HCT116 (cell line): ENCODE measurements at regions not wholly inside any gene's neighbourhood (a gene's known extent, or its start where the extent isn't known, plus 50 kb on each side); places are given as distances from the start of the nearest gene placed in this dataset.

Experiments used
- ATAC-seq: fragments of 200-7000 bp; cut with Tn5 transposase; 2 replicates; pipeline ENCODE4 v1.9.1; 2020; ENCODE audit warnings: mild to moderate bottlenecking, moderate library complexity
- BruUV-seq: library from RNA; stranded (reverse); fragments of 400-500 nt; replicated peaks from 2 replicates; lab custom pipeline; 2021; lab: Mats Ljungman, UMichigan
- CTCF ChIA-PET: fragments of 300-600 bp; sonication (Branson Sonifier 250); formaldehyde crosslinking; loops from one replicate; lab custom pipeline; 2021; ENCODE audit warnings: antibody characterized with exemption; lab: Charles Lee
- POLR2A ChIA-PET: fragments of 300-600, 350-600 bp; sonication (Branson Sonifier 250); formaldehyde crosslinking; loops from one replicate; lab custom pipeline; 2021; ENCODE audit warnings: antibody characterized with exemption; lab: Charles Lee
- RAD21 ChIA-PET, 2 experiments: fragments of 300-600 bp; sonication (Branson Sonifier 250); formaldehyde crosslinking; loops; one replicate each; lab custom pipeline; 2023; ENCODE audit warnings: low total read pairs in 2 of 2; ENCODE audit not compliant: uncharacterized antibody in 2 of 2, unreplicated experiment in 2 of 2, low non-redundant PET in 1 of 2; lab: Charles Lee
- DNase-seq: peaks from one replicate; pipeline ENCODE4 v3.0.0-alpha.2; 2010; ENCODE audit warnings: low read depth, low spot score
- H2AFZ ChIP-seq: fragments of 200-600 bp; shearing (Covaris generic), sonication (generic); 2 replicates; pipeline ENCODE4 v1.6.1; 2017; ENCODE audit warnings: low read depth, mixed run types, mixed read lengths, antibody characterized with exemption, low read length; ENCODE audit not compliant: poor library complexity, severe bottlenecking
- H3K27ac ChIP-seq: 2 replicates; pipeline ENCODE4 v1.5.1; 2012; ENCODE audit warnings: low read depth, low read length
- H3K27me3 ChIP-seq: fragments of 200-600 bp; sonication (generic); 2 replicates; pipeline ENCODE4 v1.6.1; 2016; ENCODE audit warnings: mixed run types, low read length, mixed read lengths; ENCODE audit not compliant: insufficient read depth
- H3K36me3 ChIP-seq, 2 experiments: fragments of 200-500 bp in 1 of 2; fragments of 200-600 bp in 1 of 2; sonication (Bioruptor generic) in 1 of 2; sonication (generic) in 1 of 2; 2 replicates each; pipeline versions ENCODE4 v1.5.1 to v1.6.1; 2014 to 2016; ENCODE audit warnings: low read length in 2 of 2, inconsistent platforms in 1 of 2, mixed read lengths in 1 of 2, mixed run types in 1 of 2; ENCODE audit not compliant: insufficient read depth in 2 of 2, control insufficient read depth in 1 of 2
- H3K4me1 ChIP-seq, 2 experiments: fragments of 200-600 bp in 1 of 2; sonication (generic) in 1 of 2; 2 replicates each; pipeline versions ENCODE4 v1.5.1 to v1.6.1; 2012 to 2017; ENCODE audit warnings: low read length in 2 of 2, inconsistent platforms in 1 of 2, mild to moderate bottlenecking in 1 of 2, mixed read lengths in 1 of 2, mixed run types in 1 of 2, moderate library complexity in 1 of 2; ENCODE audit not compliant: insufficient read depth in 2 of 2, control insufficient read depth in 1 of 2
- H3K4me2 ChIP-seq: fragments of 200-600 bp; sonication (generic); 2 replicates; pipeline ENCODE4 v1.6.1; 2017; ENCODE audit warnings: mixed run types, low read length, mixed read lengths
- H3K4me3 ChIP-seq, 2 experiments: fragments of 200-600 bp in 1 of 2; sonication (generic) in 1 of 2; replicated peaks in 1 of 2; 2 replicates each; pipeline ENCODE4 v1.5.1; 2011 to 2016; ENCODE audit warnings: low read length in 2 of 2, control low read depth in 1 of 2, low read depth in 1 of 2, mild to moderate bottlenecking in 1 of 2, mixed read lengths in 1 of 2, mixed run types in 1 of 2
- H3K79me2 ChIP-seq: fragments of 200-600 bp; sonication (generic); 2 replicates; pipeline ENCODE4 v1.6.1; 2017; ENCODE audit warnings: mild to moderate bottlenecking, mixed run types, low read length, moderate library complexity, mixed read lengths; ENCODE audit not compliant: insufficient read depth
- H3K9ac ChIP-seq: fragments of 200-600 bp; sonication (generic); 2 replicates; pipeline ENCODE4 v1.6.1; 2016; ENCODE audit warnings: low read length, mixed read lengths
- H3K9me2 ChIP-seq: fragments of 200-600 bp; sonication (generic), shearing (Covaris generic); 2 replicates; pipeline ENCODE4 v1.6.1; 2017; ENCODE audit warnings: mixed run types, mild to moderate bottlenecking, moderate library complexity; ENCODE audit not compliant: insufficient read depth
- H3K9me3 ChIP-seq, 2 experiments: fragments of 200-500 bp in 1 of 2; fragments of 200-600 bp in 1 of 2; sonication (Bioruptor generic) in 1 of 2; sonication (generic) in 1 of 2; 2 replicates each; pipeline ENCODE4 v1.6.1; 2014 to 2017; ENCODE audit warnings: low read length in 2 of 2, mixed read lengths in 2 of 2, inconsistent platforms in 1 of 2, low read depth in 1 of 2, mild to moderate bottlenecking in 1 of 2, mixed run types in 1 of 2, moderate library complexity in 1 of 2; ENCODE audit not compliant: control insufficient read depth in 1 of 2, insufficient read depth in 1 of 2
- H4K20me1 ChIP-seq: fragments of 200-600 bp; sonication (generic), shearing (Covaris generic); 2 replicates; pipeline ENCODE4 v1.6.1; 2017; ENCODE audit warnings: mixed run types, mild to moderate bottlenecking, moderate library complexity; ENCODE audit not compliant: insufficient read depth
- ATF3 ChIP-seq: IDR thresholded peaks from 2 replicates; pipeline ENCODE4 v1.6.1; 2012
- CBX3 ChIP-seq: IDR thresholded peaks from 2 replicates; pipeline ENCODE4 v1.6.1; 2012; ENCODE audit warnings: low read depth
- ELF1 ChIP-seq: IDR thresholded peaks from 2 replicates; pipeline ENCODE4 v1.6.1; 2012; ENCODE audit warnings: low read depth, borderline replicate concordance
- RAD21 ChIP-seq: IDR thresholded peaks from 2 replicates; pipeline ENCODE4 v1.6.1; 2012; ENCODE audit warnings: low read depth, mild to moderate bottlenecking
- SP1 ChIP-seq: IDR thresholded peaks from 2 replicates; pipeline ENCODE4 v1.6.1; 2012; ENCODE audit warnings: low read depth
- YY1 ChIP-seq: IDR thresholded peaks from 2 replicates; pipeline ENCODE4 v1.6.1; 2011; ENCODE audit warnings: low read length, low read depth, moderate library complexity, mild to moderate bottlenecking; ENCODE audit not compliant: insufficient replicate concordance; ENCODE audit errors: extremely low read depth
- intact Hi-C: fragments of 100-400 bp; cut with micrococcal nuclease; formaldehyde crosslinking; loops from 2 replicates; pipeline ENCODE4 v1.10.0; 2022
- TF ChIP-seq, protein P1 (sequence below): IDR thresholded peaks from 2 replicates; pipeline ENCODE4 v1.6.1; 2011; ENCODE audit warnings: mild to moderate bottlenecking, low read length, moderate library complexity; ENCODE audit not compliant: insufficient replicate concordance; ENCODE audit errors: extremely low read depth

GRCh38 chr6:1491591-1492319 is 102.4 kb downstream of the FOXF2 start (continued):
- TF ChIP-seq RAD21 (no peak), YY1 (no peak), ELF1 (no peak), ATF3 (no peak)
- TF ChIP-seq, protein P1, sequence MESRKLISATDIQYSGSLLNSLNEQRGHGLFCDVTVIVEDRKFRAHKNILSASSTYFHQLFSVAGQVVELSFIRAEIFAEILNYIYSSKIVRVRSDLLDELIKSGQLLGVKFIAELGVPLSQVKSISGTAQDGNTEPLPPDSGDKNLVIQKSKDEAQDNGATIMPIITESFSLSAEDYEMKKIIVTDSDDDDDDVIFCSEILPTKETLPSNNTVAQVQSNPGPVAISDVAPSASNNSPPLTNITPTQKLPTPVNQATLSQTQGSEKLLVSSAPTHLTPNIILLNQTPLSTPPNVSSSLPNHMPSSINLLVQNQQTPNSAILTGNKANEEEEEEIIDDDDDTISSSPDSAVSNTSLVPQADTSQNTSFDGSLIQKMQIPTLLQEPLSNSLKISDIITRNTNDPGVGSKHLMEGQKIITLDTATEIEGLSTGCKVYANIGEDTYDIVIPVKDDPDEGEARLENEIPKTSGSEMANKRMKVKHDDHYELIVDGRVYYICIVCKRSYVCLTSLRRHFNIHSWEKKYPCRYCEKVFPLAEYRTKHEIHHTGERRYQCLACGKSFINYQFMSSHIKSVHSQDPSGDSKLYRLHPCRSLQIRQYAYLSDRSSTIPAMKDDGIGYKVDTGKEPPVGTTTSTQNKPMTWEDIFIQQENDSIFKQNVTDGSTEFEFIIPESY, result no peak

DNA sequence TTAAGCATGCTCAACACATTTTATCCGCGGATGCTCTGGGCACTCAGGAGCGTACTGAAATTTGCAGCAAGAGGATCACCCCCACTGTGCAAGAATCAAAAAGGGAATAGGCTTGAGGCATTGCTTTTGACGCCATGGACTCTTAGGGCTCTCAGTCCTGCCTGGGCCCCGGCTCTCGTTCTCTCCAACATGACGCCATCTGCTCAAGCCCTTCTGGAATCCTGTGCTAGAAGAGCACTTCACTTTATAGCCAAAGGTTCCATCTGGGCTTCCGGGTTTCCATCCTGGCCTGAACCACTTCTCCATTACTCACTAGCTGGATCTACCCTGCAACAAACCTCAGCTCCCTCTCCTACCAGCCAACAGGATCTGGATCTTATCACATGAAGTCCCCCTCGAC is 105.3 kb downstream of the FOXF2 start:
- ChIA-PET RAD21 (no interaction called here), CTCF (no interaction called here), POLR2A (no interaction called here)
- Histone ChIP-seq H3K9me2 (no peaks in the 10 kb centered on the region), H2AFZ (no peak overlapping the region), H3K79me2 (no peaks in the 10 kb centered on the region), H3K4me2 (no peak overlapping the region), H3K9me3 (no peaks in the 10 kb centered on the region), H3K9ac (no peak overlapping the region), H4K20me1 (no peaks in the 10 kb centered on the region), H3K4me1 (no peaks in the 10 kb centered on the region), H3K4me3 (no peak overlapping the region), H3K27ac (no peak overlapping the region), H3K27me3 (no peaks in the 10 kb centered on the region), H3K36me3 (no peaks in the 10 kb centered on the region)
- intact Hi-C loops, result no loop called here
- no peak for DNase-seq
- no peak for ATAC-seq
- TF ChIP-seq CBX3 (no peak), SP1 (no peak)
- no TSS peak for BruUV-seq
